GM18517 (cell line): ENCODE measurements at regions not wholly inside any gene's neighbourhood (a gene's known extent, or its start where the extent isn't known, plus 50 kb on each side); places are given as distances from the start of the nearest gene placed in this dataset.
"Not testable (repeated sequence)": the region's sequence is repeated elsewhere in the genome, so short reads cannot be mapped to it uniquely, and the experiment has no call there.

Experiments used
- ATAC-seq: cut with Tn5 transposase; IDR thresholded peaks from one replicate; pipeline ENCODE4 v1.9.1; 2021; ENCODE audit warnings: mild to moderate bottlenecking, moderate library complexity; ENCODE audit not compliant: unreplicated experiment

DNA sequence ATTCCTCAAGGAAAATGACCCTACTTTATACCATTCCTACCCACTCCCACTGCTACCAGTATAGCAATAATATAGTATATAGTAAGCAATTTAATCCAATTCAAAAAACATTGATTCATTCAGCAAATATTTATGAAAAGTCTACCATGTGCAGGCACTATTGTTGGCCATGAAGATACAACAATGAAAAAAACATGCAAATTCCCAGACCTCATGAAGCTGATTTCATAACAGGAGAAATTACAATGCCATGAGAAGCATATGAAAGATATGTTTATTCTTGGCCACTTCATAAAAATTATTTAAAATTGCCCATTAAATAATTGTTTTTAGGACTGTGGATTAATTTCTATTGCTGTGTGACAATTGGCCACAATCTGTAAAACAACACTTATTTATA lies 315.8 kb upstream of the COL8A1 start:
- no peak for ATAC-seq

DNA sequence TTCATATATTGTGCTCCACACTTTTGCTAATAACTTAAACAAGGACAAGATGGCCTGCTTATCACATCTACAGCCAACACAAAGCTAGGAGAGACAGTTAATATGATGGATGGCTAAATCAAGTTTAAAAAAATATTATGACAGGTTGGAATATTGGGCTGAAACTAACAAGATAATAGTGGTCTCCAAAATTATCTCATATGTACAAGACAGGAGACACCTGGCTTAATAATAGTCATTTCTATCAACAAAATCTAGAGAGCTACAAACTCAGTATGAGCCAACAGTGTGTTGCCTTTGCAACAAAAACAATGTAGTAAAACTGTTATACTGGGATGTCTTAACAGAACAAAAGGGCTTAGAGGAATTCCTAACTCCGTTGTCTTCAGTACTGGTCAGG lies 317.1 kb upstream of the COL8A1 start:
- ATAC-seq: no peak

DNA sequence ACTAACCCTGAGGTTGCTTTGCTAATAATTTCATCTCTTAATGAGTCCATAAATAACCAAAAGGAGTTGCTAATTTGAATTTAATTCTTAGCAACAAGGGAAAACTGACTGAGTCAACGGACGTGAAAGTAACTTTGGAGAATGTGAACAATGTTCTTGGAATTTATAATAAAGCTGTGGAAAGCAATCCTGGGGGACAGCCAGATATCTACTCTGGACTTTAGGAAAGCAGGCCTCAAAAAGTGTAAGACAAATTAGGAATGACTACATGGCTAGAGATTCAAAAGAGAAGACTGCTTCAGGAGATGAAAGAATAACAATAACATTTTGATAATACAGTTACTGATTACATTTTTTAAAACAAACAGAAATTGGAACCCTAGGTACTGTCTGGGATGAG lies 318.4 kb upstream of the COL8A1 start:
- ATAC-seq: no peak

DNA sequence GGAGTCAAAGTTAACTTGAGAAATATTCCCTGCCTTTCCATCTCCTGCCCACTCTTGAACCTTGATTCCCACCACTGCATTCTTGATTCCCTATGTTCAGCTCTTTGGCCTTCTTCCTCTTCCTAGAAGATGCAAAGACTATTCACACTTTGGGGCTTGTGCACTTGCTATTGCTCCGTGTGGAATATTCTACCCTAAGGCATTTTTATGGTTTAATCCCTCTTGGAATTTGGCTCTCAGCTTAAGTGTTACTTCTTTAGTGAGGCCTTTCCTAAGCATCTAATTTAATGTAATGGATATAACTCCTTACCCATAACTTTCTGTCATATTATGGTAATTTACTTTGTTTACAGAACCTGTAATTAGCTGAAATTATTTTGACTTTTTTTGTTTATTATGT lies 318.9 kb upstream of the COL8A1 start:
- ATAC-seq: no peak

DNA sequence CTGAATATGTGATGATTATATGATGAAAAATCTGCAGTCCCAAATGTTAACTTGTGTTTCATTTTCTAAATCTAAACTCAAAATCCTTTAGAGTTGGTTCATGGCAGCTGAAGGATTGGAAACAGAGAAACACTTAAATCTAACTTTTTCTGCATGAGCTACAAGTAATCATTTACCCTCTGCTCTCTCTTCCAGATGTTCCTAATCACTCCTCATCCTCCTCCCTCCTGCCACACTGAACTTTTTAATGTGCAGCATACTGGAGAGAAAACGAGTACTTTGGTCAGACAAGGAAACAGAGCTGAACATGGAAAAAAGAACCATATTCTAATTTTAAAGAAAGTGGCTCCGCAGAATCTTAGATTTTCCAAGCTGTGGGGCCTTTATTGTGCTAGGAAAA lies 321.2 kb upstream of the COL8A1 start:
- no peak for ATAC-seq

DNA sequence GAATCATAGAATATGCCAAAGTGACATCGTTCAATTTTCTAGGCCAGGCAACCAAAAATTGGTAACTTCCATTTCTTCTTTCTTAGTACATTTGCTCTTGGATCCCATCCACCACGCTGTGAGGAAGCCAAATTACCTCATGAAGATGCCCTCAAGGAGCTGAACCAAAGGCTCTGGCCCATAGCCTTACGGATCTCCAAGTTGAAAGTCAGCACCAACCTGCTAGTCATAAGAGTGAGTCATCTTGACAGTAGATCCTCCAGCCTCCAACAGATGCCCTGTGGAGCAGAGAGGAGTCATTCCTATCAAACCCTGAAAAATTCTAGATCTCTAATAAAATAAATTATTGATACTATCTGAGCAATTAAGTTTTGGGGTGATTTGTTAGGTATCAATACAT lies 322.5 kb upstream of the COL8A1 start:
- ATAC-seq: no peak

DNA sequence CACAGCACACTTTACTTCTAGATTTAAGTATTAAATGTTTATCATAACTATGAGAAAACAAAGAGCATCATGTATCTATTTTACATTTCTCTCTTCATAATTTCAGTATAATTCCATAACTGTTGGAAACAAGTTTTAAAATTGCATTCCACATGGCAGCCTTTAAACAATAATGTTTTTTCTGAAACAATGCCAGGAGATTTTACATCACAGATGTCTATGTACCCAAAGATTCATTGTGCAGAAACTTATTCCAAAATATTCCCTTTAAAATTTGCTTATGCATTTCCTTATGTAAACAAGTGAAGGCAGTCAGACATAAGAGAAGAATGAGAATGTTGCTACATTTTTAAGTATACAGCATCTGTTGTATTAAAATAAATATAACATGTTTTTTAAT lies 324.9 kb upstream of the COL8A1 start:
- no peak for ATAC-seq

DNA sequence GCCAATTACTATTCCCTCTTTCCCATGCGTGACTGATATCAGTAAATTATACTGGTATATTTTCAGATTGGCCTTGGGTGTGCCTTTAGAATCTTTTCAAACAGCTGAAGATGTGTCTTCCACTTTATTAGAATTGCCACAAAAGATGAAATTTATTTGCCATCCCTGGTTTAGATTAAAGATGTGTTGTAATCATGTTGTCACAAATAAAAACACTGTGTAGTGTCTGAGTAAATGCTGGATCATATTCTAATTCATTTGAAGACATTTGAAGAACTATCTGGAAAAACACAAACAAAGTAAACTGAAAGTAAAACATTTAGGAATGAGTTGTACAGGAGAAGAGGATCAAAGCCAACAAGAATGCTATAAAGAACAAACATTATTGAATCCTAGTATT lies 339.7 kb upstream of the COL8A1 start:
- no peak for ATAC-seq

DNA sequence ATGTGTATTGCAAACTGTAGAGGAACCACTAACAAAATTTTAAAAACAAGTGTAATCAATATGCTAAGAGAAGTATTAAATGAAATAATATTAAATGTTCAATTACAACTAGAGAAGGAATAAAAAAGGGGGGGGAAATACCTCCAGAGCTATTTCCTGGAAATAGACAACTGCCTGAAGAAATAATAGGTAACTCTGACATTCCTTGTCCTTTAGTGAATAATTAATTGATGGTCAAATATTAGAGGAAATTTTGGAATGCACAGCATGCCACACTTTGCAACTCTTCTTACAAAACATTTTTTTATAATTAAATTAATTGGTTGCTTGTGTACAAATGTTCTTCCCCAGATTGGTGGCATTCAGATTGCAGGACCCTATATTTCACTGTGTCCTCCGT lies 342.6 kb upstream of the COL8A1 start:
- no peak for ATAC-seq

DNA sequence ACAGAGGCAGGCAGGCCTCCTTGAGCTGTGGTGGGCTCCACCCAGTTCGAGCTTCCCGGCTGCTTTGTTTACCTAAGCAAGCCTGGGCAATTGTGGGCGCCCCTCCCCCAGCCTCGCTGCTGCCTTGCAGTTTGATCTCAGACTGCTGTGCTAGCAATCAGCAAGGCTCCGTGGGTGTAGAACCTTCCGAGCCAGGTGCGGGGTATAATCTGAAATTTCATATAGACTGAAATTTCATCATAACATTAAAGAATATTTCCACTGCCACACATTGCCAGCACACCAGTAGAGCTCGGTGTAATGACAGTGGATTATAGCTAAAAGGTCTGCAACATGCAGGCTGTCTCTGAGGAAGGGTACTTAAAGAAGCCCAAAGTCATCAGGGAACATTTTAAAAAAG lies 344.3 kb upstream of the COL8A1 start:
- ATAC-seq: not testable (repeated sequence)

DNA sequence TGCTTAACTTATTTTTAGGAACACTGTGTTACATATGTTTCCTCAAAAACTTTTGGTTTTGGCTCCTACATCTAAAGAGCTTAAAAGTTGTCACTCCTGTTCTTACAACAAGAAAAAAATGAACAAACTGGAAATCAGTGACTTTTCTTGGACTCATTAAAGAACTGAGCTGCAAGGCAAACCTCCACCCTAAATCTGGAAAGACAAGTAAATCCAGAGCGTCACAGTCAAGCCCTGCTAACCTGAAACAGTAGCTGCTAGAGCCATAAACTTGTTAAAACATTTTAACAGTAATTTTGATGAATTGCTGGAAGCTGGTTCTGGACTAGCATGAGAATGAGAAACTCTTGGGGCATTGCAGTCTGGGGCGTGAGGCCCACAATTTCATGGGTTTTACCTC lies 350.5 kb upstream of the COL8A1 start:
- ATAC-seq: no peak

DNA sequence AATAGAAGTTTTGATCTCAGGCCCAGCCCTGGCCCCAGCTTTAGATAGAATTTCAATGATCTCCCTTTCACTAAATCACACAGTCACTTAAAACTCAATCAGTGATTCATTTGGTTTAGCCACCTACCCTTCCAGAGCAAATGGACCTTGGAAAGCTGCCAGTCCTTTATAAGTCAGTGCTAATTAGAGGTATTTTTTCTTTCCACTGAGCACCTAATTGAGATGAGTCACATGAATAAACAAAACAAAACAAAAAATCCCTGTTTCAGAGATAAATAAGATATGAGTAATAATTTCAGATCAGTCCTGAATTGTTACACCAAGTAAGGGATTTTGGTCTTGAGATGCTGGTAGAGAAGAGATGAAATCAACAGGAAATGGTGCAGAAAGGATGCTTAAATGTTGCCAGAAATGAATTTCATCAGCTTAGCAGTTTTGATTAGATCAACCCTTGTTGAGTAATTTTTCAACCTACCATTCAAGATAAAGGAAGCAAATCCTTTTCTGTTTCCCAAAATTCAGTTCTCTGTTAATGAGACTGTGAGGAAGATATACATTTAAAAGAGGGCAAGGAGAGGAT lies 352.0 kb upstream of the COL8A1 start:
- no peak for ATAC-seq

DNA sequence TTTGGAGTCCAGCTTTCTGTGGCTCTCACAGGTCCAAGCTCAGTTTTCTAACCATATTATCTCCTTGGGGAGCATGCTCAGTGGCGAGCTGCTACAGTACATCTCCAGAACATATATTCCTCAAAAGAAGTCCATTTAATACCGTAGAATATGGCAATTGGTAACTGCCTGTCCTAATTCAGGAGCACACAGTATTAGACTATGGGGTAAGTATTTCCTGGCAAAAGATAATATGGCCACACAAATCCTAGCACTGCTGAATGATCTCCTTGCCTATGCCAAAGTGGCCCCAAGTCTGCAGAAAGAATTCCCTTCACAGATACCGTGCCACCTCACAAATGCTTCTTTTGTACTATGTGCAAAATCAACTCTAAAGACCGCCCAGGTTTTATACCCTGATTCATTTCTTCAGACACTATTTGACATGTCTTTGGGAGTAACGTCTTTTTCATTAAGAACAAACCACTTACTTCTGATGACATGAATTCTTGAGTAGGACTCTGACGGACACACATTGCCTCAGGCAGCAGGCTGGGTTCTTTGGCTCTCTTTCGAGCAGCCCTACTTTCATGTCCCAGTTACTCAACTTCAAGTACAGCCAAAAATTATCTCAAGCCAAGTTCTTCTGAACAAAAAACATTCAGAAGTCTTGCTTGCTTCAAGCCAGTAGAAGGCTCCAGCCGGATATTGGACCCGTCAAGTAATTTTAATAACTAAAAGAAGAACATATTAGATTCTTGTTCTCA lies 368.3 kb upstream of the DCBLD2 start:
- ATAC-seq: no peak

DNA sequence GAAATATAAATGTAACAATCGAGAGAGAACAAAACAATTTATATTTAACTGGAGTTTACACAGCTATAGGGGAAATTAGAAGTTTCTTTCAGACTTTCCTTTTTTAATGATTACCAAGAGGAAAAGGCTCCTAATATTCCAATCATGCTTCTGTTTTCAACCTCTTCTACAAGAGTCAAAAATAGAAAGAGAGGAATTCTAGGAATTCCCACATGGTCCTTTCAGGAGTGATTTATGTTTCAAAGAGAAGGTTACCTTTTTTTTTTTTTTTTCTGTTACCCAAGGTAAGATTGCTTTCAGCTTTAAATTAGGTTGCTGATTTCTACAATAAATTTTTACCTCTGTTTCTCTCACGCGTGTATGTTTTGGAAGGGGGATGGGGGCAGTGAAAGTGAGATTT lies 355.3 kb upstream of the DCBLD2 start:
- ATAC-seq: no peak

DNA sequence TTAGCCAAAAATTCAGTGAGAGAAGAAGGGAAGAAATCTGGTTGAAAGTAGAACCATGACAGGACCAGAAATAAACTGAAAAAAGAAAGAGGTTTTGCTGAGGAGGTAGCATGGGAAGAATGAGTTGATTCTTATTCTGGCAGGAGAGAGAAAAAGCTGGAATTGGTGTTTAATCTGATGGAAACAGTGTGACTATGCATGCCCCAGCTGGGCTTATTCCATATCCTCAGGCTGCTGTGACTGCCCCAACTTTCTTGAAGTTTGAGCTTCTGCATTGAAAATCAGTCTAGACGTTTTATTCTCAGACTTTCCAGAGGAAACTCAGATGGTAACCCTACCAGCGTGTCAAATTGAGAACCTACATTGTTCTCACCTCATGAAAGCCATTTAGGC lies 352.5 kb upstream of the DCBLD2 start:
- no peak for ATAC-seq

DNA sequence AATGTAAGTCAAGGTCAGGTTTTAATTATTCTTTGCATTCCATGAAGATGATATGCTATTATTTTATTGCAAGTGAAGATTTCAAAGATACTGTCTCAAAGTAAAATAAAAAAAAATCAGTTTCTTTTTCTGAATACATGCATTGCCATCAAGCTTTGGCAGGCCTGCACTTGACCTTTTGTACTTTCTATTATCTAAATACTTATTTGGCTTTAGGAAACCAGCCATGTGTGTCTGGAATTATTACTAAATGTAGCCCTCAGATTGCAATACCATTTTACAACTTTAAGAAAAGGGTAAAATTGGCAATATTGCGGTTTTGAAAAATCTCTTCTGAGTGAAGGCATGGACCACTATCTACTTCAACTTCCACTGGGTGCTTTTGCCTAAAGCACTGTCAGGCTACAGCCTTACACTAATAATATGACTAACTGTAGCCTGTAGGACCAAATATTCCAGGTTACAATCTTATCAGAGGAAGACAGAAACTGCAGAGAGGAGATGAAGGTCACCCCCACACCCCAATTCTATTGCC lies 349.4 kb upstream of the DCBLD2 start:
- no peak for ATAC-seq

DNA sequence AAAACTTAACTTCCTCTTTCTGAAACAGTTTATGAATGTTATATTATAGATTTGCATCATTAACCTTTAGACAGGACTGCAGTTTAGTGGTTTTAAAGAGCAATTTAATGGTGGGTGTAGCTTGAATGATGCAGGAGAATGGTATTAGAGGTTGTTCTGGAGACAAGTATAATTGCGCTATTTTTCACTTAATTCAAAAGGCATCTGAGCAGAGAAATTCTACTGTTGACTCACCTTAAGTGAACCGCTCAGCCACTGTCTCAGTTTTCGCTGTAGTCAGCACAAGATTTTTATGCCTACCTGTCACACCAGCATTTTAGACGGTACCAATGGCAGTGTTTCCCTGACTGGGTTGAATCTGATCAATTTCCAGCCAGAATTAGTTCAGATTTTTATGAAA lies 348.8 kb upstream of the DCBLD2 start:
- no peak for ATAC-seq

DNA sequence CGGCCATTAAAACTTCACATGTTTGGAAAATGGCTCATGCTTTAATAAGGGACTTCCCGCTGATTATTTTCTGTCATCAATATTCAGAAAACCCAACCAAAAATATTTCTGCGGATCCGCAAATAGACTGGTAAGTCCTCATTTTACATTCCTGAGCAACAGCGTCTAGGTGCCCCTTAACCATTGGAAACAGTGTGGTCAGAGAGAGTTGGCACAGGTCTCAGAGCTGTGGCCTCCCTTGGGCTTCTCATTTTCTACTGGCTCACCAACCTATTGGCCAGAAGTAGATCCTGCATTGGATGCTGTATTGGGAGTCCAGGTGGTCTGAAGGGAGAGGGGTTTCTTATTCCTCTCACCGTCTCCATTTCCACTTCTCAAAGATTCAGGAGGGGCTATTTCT lies 348.1 kb upstream of the DCBLD2 start:
- no peak for ATAC-seq

DNA sequence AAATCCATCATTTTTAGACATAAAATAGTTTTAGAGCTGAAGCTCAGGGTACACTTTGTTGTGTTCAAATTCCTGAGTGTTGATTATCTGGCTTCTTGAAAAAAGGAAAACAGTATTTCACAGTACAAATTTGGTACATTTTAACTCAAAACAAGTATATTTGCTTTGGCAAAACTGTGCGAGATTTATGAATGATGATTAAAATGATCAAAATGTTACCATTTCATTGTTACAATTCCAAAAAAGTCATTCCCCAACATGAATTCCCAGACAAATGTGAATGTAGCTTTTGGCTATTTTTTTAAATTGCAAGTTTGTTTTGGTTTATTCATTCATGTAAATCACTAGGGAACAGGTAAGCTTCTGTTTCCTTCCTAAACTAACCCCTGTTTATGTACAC lies 347.4 kb upstream of the DCBLD2 start:
- ATAC-seq: no peak

DNA sequence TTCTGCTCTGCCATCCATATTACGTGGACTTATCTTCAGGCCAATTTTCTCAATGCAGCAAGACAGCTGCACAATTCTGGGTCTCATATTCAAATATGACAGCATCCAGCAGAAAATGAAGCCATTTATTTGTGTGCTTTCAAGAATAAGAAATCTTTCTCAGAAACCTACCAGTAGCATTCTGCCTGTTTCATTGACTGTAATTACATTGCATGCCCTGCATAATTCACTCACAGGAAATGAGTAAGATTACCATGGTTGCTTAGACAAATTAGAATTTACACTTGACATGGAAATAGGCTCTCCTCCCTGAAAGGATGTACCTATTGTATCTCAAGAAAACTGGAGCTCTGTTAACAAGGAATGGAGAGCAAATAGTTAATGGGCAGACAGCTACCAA lies 346.6 kb upstream of the DCBLD2 start:
- ATAC-seq: no peak

DNA sequence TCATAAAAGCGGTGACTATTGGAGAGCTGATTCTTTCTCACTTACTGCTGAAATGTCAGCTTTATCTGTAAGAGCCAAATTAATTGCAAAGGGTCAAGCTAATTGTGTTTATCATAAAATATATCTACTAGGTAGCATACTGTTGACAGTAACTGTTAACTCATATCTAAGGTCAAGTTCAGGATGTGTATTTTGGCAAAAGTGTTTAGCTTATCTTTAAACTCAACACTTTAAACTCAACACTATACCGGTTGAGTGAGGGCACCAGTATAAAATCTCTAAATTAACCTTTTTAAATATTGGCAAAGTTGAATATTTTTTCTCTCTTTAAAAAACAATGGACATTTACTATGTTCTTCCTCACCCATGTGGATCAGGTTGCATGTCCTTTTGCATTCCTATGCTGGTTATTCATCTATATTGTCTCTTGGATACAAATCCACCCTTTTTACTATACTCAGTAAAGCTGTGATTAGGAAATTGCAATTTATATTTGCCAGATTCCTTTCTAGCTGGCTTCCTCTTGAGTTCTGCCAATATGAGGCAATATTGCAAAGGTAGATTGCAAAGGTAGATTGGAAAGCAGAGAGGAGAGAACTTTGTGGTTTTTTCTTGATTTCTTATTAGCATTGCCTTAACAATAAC lies 344.6 kb upstream of the DCBLD2 start:
- no peak for ATAC-seq

DNA sequence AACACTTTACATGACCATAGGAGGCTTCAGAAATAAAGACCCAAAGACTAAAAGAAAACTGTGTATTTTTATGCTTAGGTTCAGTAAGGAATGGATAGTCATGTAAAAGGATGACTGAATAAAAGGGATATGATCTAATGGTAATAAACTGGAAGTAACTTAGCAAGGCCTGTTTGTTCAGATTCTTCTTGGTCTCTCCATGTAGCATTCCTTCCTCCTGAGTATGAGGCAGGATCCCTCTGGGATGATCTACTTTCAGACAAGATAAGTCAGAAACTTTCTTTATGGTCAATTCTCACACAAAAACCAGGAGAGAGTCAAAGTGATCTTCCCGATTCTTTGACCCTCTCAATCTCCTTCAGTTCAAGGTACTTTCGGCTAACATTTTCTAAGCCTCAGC lies 340.8 kb upstream of the DCBLD2 start:
- ATAC-seq: no peak
